Karpas-422 (cell line): ENCODE measurements at regions not wholly inside any gene's neighbourhood (a gene's known extent, or its start where the extent isn't known, plus 50 kb on each side); places are given as distances from the start of the nearest gene placed in this dataset.

Experiments
- DNase-seq: peaks from one replicate; pipeline ENCODE4 v3.0.0-alpha.2; 2015
- H2AFZ ChIP-seq: fragments of 200-600 bp; sonication (generic); 2 replicates; pipeline ENCODE4 v1.6.1; 2014; ENCODE audit warnings: antibody characterized with exemption, low read length, mixed read lengths
- H3K27ac ChIP-seq: fragments of 200-600 bp; sonication (generic); 2 replicates; pipeline ENCODE4 v1.5.1; 2014; ENCODE audit warnings: mild to moderate bottlenecking, low read length, moderate library complexity
- H3K27me3 ChIP-seq: fragments of 200-600 bp; sonication (generic); 2 replicates; pipeline ENCODE4 v1.6.1; 2014; ENCODE audit warnings: low read length, mixed read lengths
- H3K36me3 ChIP-seq: fragments of 200-600 bp; sonication (generic); 2 replicates; pipeline ENCODE4 v1.6.1; 2014; ENCODE audit warnings: low read length, mixed read lengths; ENCODE audit not compliant: insufficient read depth
- H3K4me1 ChIP-seq: fragments of 200-600 bp; sonication (generic); 2 replicates; pipeline ENCODE4 v1.6.1; 2014; ENCODE audit warnings: mild to moderate bottlenecking, low read length, mixed read lengths
- H3K4me2 ChIP-seq: fragments of 200-600 bp; sonication (generic); 2 replicates; pipeline ENCODE4 v1.6.1; 2014; ENCODE audit warnings: low read length, low read depth, mild to moderate bottlenecking; ENCODE audit not compliant: poor library complexity, severe bottlenecking
- H3K4me3 ChIP-seq: fragments of 200-600 bp; sonication (generic); 2 replicates; pipeline ENCODE4 v1.5.1; 2014; ENCODE audit warnings: mild to moderate bottlenecking, antibody characterized with exemption, low read length, mixed read lengths
- H3K79me2 ChIP-seq: fragments of 200-600 bp; sonication (generic); 2 replicates; pipeline ENCODE4 v1.6.1; 2014; ENCODE audit warnings: mild to moderate bottlenecking, low read length, mixed read lengths
- H3K9ac ChIP-seq: fragments of 200-600 bp; sonication (generic); 2 replicates; pipeline ENCODE4 v1.6.0; 2014; ENCODE audit warnings: low read length
- H3K9me2 ChIP-seq: fragments of 200-600 bp; sonication (generic), shearing (Covaris generic); replicated peaks from 2 replicates; pipeline ENCODE4 v1.6.0; 2014; ENCODE audit warnings: mild to moderate bottlenecking, low read length, moderate library complexity; ENCODE audit not compliant: insufficient read depth
- H3K9me3 ChIP-seq: fragments of 300-700, 200-600 bp; sonication (generic); 2 replicates; pipeline ENCODE4 v1.6.1; 2014; ENCODE audit warnings: low read length, mixed read lengths
- H4K20me1 ChIP-seq: fragments of 200-600 bp; sonication (generic); 2 replicates; pipeline ENCODE4 v1.6.1; 2014; ENCODE audit warnings: mild to moderate bottlenecking, antibody characterized with exemption, low read length, low read depth; ENCODE audit not compliant: insufficient read depth

DNA sequence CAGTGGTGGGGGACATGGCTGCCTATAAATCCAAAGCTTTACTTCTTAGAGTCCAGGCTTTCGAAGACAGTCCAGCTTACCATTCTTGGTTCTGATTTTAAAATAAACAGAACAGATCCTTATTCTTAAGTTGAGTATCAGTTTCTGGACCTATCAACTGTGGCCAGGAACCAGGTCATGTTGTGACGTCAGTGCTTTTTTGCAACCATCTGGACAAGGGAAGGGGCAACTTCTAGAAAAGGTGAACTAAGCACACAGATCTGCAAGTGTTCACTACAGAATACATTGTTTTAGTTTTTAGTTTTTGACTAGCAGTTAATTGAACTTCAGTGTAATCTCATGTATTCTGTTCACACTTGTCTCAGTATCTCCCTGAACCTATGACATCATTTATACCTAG, 326.0 kb upstream of the MGAT5 start:
- Histone ChIP-seq H3K4me3 (no peak overlapping the region), H3K4me2 (no peak overlapping the region), H3K36me3 (no peaks in the 10 kb centered on the region), H3K4me1 (no peaks in the 10 kb centered on the region), H3K9me2 (no peaks in the 10 kb centered on the region; the same call in 1 of the 2 replicates), H3K27me3 (no peaks in the 10 kb centered on the region), H2AFZ (no peak overlapping the region), H3K79me2 (no peaks in the 10 kb centered on the region), H3K9ac (no peak overlapping the region), H3K27ac (no peak overlapping the region), H4K20me1 (no peaks in the 10 kb centered on the region), H3K9me3 (no peaks in the 10 kb centered on the region)
- DNase-seq, result no peak

GRCh38 chr2:133936096-133936495, 317.8 kb upstream of the MGAT5 start:
- Histone ChIP-seq H2AFZ (no peak overlapping the region), H3K4me2 (no peak overlapping the region), H3K79me2 (no peaks in the 10 kb centered on the region), H3K27me3 (no peaks in the 10 kb centered on the region), H3K27ac (no peak overlapping the region), H3K4me1 (no peaks in the 10 kb centered on the region), H3K36me3 (no peaks in the 10 kb centered on the region), H3K9me2 (no peaks in the 10 kb centered on the region; the same call in 1 of the 2 replicates), H3K9me3 (no peaks in the 10 kb centered on the region), H4K20me1 (no peaks in the 10 kb centered on the region), H3K4me3 (no peak overlapping the region), H3K9ac (no peak overlapping the region)
- no peak for DNase-seq

GRCh38 chr2:133936601-133937000, 317.3 kb upstream of the MGAT5 start:
- H3K9me2 ChIP-seq, result no peaks in the 10 kb centered on the region; the same call in 1 of the 2 replicates
- DNase-seq, result no peak

GRCh38 chr2:133937669-133938068, 316.2 kb upstream of the MGAT5 start:
- no peak overlapping the region for H3K4me3 ChIP-seq

More at GRCh38 chr2:133936601-133937000, 317.3 kb upstream of the MGAT5 start:
- Histone ChIP-seq H3K36me3 (no peaks in the 10 kb centered on the region), H3K27me3 (no peaks in the 10 kb centered on the region), H3K9ac (no peak overlapping the region), H2AFZ (no peak overlapping the region), H3K9me3 (no peaks in the 10 kb centered on the region), H4K20me1 (no peaks in the 10 kb centered on the region), H3K4me1 (no peaks in the 10 kb centered on the region), H3K4me3 (no peak overlapping the region), H3K79me2 (no peaks in the 10 kb centered on the region), H3K27ac (no peak overlapping the region), H3K4me2 (no peak overlapping the region)

DNA sequence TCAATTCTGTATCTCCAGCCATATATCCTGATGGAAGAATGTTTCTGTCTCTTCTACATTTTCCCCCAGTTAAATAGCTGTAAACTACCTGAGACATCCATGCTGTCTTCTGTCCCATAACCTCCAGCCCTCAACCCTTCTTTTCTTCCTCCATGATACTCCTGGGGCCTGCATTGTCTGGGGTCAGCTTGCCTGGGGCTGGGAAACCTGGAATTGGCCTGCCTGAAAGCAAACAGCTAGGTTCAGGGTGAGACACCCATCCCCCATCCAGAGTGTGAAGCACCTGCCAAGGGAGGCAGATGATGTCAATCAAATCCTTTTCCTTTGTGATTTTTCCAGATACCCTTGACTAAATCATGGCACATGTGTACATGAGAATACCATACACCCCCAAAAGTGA, 313.7 kb upstream of the MGAT5 start:
- Histone ChIP-seq H4K20me1 (no peaks in the 10 kb centered on the region), H3K27me3 (no peaks in the 10 kb centered on the region), H3K79me2 (no peaks in the 10 kb centered on the region), H3K9ac (no peak overlapping the region), H3K4me1 (no peaks in the 10 kb centered on the region), H3K27ac (no peak overlapping the region), H2AFZ (no peak overlapping the region), H3K9me3 (no peaks in the 10 kb centered on the region), H3K4me3 (no peak overlapping the region), H3K36me3 (no peaks in the 10 kb centered on the region), H3K4me2 (no peak overlapping the region), H3K9me2 (no peaks in the 10 kb centered on the region)
- DNase-seq, result no peak

More at GRCh38 chr2:133937669-133938068, 316.2 kb upstream of the MGAT5 start:
- Histone ChIP-seq H3K4me2 (no peak overlapping the region), H3K79me2 (no peaks in the 10 kb centered on the region), H3K27me3 (no peaks in the 10 kb centered on the region), H3K9ac (no peak overlapping the region), H2AFZ (no peak overlapping the region), H3K27ac (no peak overlapping the region), H3K9me3 (no peaks in the 10 kb centered on the region), H3K4me1 (no peaks in the 10 kb centered on the region), H3K9me2 (no peaks in the 10 kb centered on the region; the same call in 1 of the 2 replicates), H4K20me1 (no peaks in the 10 kb centered on the region), H3K36me3 (no peaks in the 10 kb centered on the region)
- DNase-seq, result no peak

DNA sequence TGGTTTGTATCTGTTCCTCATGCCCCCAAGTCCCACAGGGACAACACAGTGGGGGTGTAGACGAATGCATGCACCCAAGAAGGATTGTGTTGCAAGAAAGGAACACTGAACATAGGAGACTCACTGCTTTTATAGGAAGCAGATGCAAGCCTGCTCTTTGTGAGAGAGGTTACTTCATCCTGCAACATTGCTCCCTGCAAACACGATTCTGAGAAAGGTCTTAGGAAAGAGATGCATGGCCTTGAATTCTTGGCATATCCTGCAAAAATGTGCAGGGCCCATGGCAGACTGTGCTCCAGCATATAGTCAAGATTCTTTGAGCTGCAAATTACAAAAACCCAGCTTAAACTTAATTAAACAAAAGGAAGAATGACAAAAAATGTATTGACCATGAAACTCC, 312.2 kb upstream of the MGAT5 start:
- H3K4me3 ChIP-seq, result no peak overlapping the region
- no peaks in the 10 kb centered on the region for H3K36me3 ChIP-seq
- H3K27me3 ChIP-seq, result no peaks in the 10 kb centered on the region

GRCh38 chr2:133942398-133942797, 311.5 kb upstream of the MGAT5 start:
- no peak overlapping the region for H3K27ac ChIP-seq
- no peaks in the 10 kb centered on the region for H3K9me3 ChIP-seq
- no peak overlapping the region for H3K4me3 ChIP-seq
- no peaks in the 10 kb centered on the region for H3K79me2 ChIP-seq
- no peaks in the 10 kb centered on the region for H3K27me3 ChIP-seq
- H3K4me1 ChIP-seq, result no peaks in the 10 kb centered on the region
- no peaks in the 10 kb centered on the region for H4K20me1 ChIP-seq
- no peak for DNase-seq
- H3K4me2 ChIP-seq, result no peak overlapping the region
- no peaks in the 10 kb centered on the region for H3K36me3 ChIP-seq
- H2AFZ ChIP-seq, result no peak overlapping the region
- no peak overlapping the region for H3K9ac ChIP-seq
- H3K9me2 ChIP-seq, result no peaks in the 10 kb centered on the region

More for the DNA sequence above, 312.2 kb upstream of the MGAT5 start:
- Histone ChIP-seq H3K9me3 (no peaks in the 10 kb centered on the region), H3K9me2 (no peaks in the 10 kb centered on the region), H3K4me2 (no peak overlapping the region), H3K27ac (no peak overlapping the region), H3K9ac (no peak overlapping the region), H4K20me1 (no peaks in the 10 kb centered on the region), H2AFZ (no peak overlapping the region), H3K79me2 (no peaks in the 10 kb centered on the region), H3K4me1 (no peaks in the 10 kb centered on the region)
- DNase-seq, result no peak

DNA sequence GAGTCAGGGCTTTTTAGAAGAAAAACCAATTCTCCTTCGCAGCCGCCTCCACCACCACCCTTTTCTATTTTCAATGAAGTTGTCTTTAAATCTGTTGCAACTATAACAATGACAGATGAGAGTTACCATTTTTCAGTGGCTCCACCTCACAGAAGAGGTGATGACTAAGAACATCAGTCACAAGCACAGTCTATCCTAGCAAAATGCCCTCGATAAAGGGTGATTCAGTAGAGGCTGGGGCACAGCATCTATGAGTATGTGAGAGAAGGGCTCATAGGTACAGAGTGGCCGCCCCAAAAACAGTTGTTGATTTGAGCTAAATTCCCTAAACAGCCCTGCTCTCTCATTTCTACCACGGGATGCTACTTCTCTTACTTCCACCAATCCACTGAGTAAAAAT, 310.8 kb upstream of the MGAT5 start:
- DNase-seq, result no peak
- no peaks in the 10 kb centered on the region for H3K4me1 ChIP-seq
- H4K20me1 ChIP-seq, result no peaks in the 10 kb centered on the region
- H3K27ac ChIP-seq, result no peak overlapping the region
- no peaks in the 10 kb centered on the region for H3K9me3 ChIP-seq
- H3K36me3 ChIP-seq, result no peaks in the 10 kb centered on the region
- H3K27me3 ChIP-seq, result no peaks in the 10 kb centered on the region
- no peak overlapping the region for H2AFZ ChIP-seq
- no peak overlapping the region for H3K4me3 ChIP-seq
- H3K4me2 ChIP-seq, result no peak overlapping the region
- no peaks in the 10 kb centered on the region for H3K9me2 ChIP-seq
- H3K9ac ChIP-seq, result no peak overlapping the region
- no peaks in the 10 kb centered on the region for H3K79me2 ChIP-seq

GRCh38 chr2:133945089-133945488, 308.8 kb upstream of the MGAT5 start:
- H3K27ac ChIP-seq, result no peak overlapping the region
- H3K9ac ChIP-seq, result no peak overlapping the region
- H3K4me2 ChIP-seq, result no peak overlapping the region
- H3K27me3 ChIP-seq, result no peaks in the 10 kb centered on the region
- no peak overlapping the region for H2AFZ ChIP-seq
- DNase-seq, result no peak
- no peaks in the 10 kb centered on the region for H3K9me2 ChIP-seq
- H3K79me2 ChIP-seq, result no peaks in the 10 kb centered on the region
- no peaks in the 10 kb centered on the region for H3K9me3 ChIP-seq
- H4K20me1 ChIP-seq, result no peaks in the 10 kb centered on the region
- no peaks in the 10 kb centered on the region for H3K36me3 ChIP-seq
- H3K4me1 ChIP-seq, result no peaks in the 10 kb centered on the region
- H3K4me3 ChIP-seq, result no peak overlapping the region
